DMS53 (cell line): ENCODE measurements at regions not wholly inside any gene's neighbourhood (a gene's known extent, or its start where the extent isn't known, plus 50 kb on each side); places are given as distances from the start of the nearest gene placed in this dataset.

ENCODE experiments used
- DNase-seq: peaks from one replicate; lab custom pipeline; 2025; lab: John Stamatoyannopoulos, UW

GRCh38 chr2:100764430-100764829 is 55.5 kb upstream of the NPAS2 start:
- no peak for DNase-seq

GRCh38 chr2:100765481-100765880 is 54.5 kb upstream of the NPAS2 start:
- no peak for DNase-seq

GRCh38 chr2:100766256-100766655 is 53.7 kb upstream of the NPAS2 start:
- no peak for DNase-seq

- no peak for DNase-seq
These were observed 53.1 kb upstream of the NPAS2 start for GRCh38 chr2:100766806-100767205.

GRCh38 chr2:100767224-100767653 is 52.7 kb upstream of the NPAS2 start:
- no peak for DNase-seq

- no peak for DNase-seq
These were observed 51.8 kb upstream of the NPAS2 start for GRCh38 chr2:100767810-100768806.
